Kidney epithelial cell (primary cell): ENCODE measurements at regions not wholly inside any gene's neighbourhood (a gene's known extent, or its start where the extent isn't known, plus 50 kb on each side); places are given as distances from the start of the nearest gene placed in this dataset.

Experiments used
- DNase-seq: peaks from one replicate; pipeline ENCODE4 v3.0.0-alpha.2; 2010; ENCODE audit warnings: low read depth
- H3K27me3 ChIP-seq: 2 replicates; pipeline ENCODE4 v1.6.0; 2011; ENCODE audit warnings: low read length; ENCODE audit not compliant: control insufficient read depth, insufficient read depth
- H3K36me3 ChIP-seq: 2 replicates; pipeline ENCODE4 v1.5.1; 2011; ENCODE audit warnings: low read length; ENCODE audit not compliant: control insufficient read depth, insufficient read depth
- H3K4me3 ChIP-seq: 2 replicates; pipeline ENCODE4 v1.5.1; 2011; ENCODE audit warnings: low read depth, mild to moderate bottlenecking, control low read depth, low read length
- TF ChIP-seq, protein P1 (sequence below): IDR thresholded peaks from 2 replicates; pipeline ENCODE4 v1.5.1; 2011; ENCODE audit warnings: mild to moderate bottlenecking, moderate library complexity, low read length, control low read depth, inconsistent platforms; ENCODE audit not compliant: insufficient read depth, poor library complexity, severe bottlenecking

DNA sequence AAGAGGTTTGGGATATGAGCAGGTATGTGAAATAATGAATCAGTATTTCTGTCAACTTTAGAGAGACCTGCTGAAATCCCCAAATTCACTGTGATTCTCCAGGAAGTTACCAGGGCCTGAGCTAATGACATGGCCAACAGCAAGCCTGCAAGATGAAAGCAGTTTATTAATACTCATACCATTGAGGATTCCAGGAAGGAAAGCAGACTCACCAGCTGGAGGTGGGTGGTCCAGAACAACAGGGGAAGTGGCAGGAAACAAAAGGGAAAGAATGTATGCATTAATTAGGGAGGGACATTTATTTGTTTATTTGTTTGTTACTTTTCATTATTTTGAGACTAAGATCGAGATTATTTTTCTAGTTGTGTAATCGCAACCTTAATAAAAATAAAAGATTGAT, 196.6 kb upstream of the AGA start:
- Histone ChIP-seq H3K27me3 (no peaks in the 10 kb centered on the region), H3K36me3 (no peaks in the 10 kb centered on the region), H3K4me3 (no peak overlapping the region)
- DNase-seq = no peak
- TF ChIP-seq, protein P1, sequence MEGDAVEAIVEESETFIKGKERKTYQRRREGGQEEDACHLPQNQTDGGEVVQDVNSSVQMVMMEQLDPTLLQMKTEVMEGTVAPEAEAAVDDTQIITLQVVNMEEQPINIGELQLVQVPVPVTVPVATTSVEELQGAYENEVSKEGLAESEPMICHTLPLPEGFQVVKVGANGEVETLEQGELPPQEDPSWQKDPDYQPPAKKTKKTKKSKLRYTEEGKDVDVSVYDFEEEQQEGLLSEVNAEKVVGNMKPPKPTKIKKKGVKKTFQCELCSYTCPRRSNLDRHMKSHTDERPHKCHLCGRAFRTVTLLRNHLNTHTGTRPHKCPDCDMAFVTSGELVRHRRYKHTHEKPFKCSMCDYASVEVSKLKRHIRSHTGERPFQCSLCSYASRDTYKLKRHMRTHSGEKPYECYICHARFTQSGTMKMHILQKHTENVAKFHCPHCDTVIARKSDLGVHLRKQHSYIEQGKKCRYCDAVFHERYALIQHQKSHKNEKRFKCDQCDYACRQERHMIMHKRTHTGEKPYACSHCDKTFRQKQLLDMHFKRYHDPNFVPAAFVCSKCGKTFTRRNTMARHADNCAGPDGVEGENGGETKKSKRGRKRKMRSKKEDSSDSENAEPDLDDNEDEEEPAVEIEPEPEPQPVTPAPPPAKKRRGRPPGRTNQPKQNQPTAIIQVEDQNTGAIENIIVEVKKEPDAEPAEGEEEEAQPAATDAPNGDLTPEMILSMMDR = no peak

DNA sequence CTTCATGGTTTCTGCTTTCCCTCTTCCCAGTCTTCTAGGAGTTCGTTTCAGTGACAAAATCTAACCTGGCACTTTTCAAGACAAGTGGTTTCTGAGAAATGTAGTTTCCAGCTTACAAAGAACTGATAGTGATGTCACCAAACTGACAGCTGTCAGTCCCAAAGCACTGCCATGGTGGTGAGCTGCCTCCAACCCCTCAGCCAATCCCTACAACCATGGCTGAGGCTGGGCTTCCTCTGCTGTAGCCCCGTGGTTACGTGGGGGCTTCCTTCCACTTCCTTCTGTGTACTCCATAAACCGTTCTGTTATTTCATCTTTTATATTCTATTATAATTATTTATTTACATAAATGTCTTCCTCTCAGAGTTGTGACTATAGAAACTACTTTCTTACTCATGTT, 198.6 kb upstream of the AGA start:
- H3K36me3 ChIP-seq = no peaks in the 10 kb centered on the region
- H3K27me3 ChIP-seq = no peaks in the 10 kb centered on the region
- H3K4me3 ChIP-seq = no peak overlapping the region
- DNase-seq = no peak
- TF ChIP-seq, protein P1 = no peak

DNA sequence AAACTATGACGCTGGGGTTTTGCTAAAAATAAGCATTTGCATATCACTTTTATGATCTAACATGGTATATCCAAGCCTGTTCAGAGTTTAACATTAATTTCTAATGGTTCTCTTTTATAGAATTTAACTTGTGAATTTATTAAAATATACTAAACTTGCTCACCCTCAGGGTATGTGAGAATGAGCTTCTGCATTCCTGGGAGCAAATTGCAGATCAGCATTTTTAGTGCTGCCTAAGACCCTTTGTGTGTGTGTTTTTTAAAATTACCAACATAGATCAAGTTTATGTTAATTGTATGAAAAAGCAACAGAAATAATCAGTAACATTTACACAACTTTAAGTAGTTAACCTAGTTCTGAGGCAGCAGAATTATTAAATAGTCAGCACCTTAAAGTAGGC, 218.0 kb upstream of the AGA start:
- TF ChIP-seq, protein P1 = no peak
- no peak for DNase-seq
- H3K27me3 ChIP-seq = no peaks in the 10 kb centered on the region
- H3K4me3 ChIP-seq = no peak overlapping the region
- H3K36me3 ChIP-seq = no peaks in the 10 kb centered on the region

DNA sequence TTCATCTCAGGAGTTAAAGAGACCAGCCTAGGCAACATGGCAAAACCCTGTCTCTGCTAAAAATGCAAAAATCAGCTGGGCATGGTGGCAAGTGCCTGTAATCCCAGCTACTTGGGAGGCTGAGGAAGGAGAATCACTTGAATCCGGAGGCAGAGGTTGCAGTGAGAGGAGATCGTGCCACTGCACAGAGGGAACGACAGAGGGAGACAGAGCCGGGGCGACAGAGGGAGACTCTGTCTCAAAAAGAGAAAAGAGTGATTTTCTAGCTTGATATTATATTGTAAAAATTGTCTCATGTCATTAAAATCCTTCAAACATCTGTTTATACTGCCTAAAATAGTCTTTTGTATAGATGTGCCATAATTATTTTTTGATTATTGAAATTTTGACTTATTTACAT, 225.4 kb upstream of the AGA start:
- Histone ChIP-seq H3K4me3 (no peak overlapping the region), H3K36me3 (no peaks in the 10 kb centered on the region), H3K27me3 (no peaks in the 10 kb centered on the region)
- DNase-seq = no peak
- TF ChIP-seq, protein P1 = no peak

DNA sequence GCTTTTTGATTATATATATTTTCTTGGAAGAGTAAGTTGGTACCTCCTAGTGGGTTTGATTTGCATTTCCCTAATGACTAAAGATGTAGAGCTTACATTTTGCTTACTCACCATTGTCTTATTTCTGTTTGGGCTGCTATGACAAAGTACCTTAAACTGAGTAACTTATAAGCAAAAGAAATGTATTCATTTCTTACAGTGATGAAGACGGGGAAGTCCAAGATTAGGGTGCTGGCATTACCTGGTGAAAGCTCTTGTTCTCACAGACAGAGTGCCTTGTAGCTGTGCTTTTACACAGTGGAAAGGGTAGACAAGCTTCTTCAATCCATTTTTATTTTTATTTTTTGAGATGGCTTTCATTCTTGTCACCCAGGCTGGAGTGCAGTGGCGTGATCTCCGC, 229.2 kb upstream of the AGA start:
- DNase-seq = no peak
- Histone ChIP-seq H3K36me3 (no peaks in the 10 kb centered on the region), H3K4me3 (no peak overlapping the region), H3K27me3 (no peaks in the 10 kb centered on the region)
- TF ChIP-seq, protein P1 = no peak

DNA sequence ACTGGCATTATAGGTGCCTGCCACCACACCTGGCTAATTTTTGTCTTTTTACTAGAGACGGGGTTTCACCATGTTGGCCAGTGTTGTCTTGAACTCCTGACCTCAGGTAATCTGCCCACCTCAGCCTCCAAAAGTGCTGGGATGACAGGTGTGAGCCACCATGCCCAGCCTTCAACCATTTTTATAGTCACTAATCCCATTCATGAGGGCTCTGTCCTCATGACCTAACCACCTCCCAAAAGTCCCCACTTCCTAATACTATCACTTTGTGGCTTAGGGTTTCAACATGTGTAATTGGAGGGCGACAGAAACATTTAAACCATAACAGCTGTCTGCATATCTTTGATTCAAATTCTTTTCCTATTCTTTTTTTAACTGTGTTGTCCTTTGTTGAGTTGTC, 229.6 kb upstream of the AGA start:
- Histone ChIP-seq H3K4me3 (no peak overlapping the region), H3K27me3 (no peaks in the 10 kb centered on the region), H3K36me3 (no peaks in the 10 kb centered on the region)
- TF ChIP-seq, protein P1 = no peak
- DNase-seq = no peak
